Activated T-helper 2 cell treated with anti-CD3 and anti-CD28 coated beads, Interferon-gamma antibody, Interleukin-2, Interleukin-4, amounts not matched to agents 10 μg/mL and 5 μg/mL and 100 μg/mL, durations not matched to agents 14 hours and 24 hours and 36 hours (primary cell): ENCODE measurements at regions not wholly inside any gene's neighbourhood (a gene's known extent, or its start where the extent isn't known, plus 50 kb on each side); places are given as distances from the start of the nearest gene placed in this dataset.
A peak's percentile ranks its signal among the peaks of the same experiment; 100 is the strongest.

ENCODE experiments used
- DNase-seq: peaks from one replicate; pipeline ENCODE4 v3.0.0; 2021; ENCODE audit warnings: low spot score
- H3K27ac Mint-ChIP-seq: one replicate; pipeline ENCODE4 v1.8.0; 2021; ENCODE audit warnings: mixed read lengths
- H3K27me3 Mint-ChIP-seq: one replicate; pipeline ENCODE4 v1.8.0; 2021; ENCODE audit warnings: low read depth, mixed read lengths
- H3K36me3 Mint-ChIP-seq: one replicate; pipeline ENCODE4 v1.8.0; 2021; ENCODE audit warnings: low read depth, mixed read lengths
- H3K4me1 Mint-ChIP-seq: one replicate; pipeline ENCODE4 v1.8.0; 2021; ENCODE audit warnings: low read depth, mixed read lengths
- H3K4me3 Mint-ChIP-seq: one replicate; pipeline ENCODE4 v1.8.0; 2021; ENCODE audit warnings: low read depth, mild to moderate bottlenecking, moderate library complexity, mixed read lengths
- H3K9me3 Mint-ChIP-seq: one replicate; pipeline ENCODE4 v1.8.0; 2021; ENCODE audit warnings: mixed read lengths
- intact Hi-C: fragments of 100-400 bp; cut with micrococcal nuclease; formaldehyde crosslinking; loops from one replicate; pipeline ENCODE4 v1.15.1; 2023

DNA sequence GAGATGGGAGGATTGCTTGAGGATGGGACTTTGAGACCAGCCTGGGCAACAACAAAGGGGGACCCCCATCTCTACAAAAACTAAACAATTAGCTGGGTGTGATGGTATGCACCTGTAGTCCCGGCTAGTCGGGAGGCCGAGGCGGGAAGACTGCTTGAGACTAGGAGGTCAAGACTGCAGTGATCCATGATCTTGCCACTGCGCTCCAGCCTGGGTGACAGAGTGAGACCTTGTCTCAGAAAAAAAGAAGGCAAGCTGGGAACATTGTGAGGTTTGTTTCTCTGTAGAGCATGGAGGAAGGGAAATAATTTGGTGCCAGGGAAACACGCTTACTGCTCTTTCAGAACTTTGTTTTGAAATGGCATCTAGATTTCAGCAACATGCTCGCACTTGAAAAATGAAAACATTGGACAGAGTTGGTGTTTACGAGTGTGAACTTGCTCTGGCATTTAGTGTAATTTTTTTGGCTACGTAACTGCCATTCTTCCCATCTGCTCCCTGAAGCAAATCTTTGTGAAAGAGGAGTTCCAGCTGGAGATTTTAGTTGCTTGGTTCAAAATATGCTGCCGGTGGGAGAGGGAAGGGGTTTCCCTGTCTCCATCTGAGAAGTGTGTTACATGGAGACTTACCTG, 125.6 kb upstream of the DLX2 start:
- Mint-ChIP-seq H3K9me3 (no peaks in the 10 kb centered on the region), H3K36me3 (no peaks in the 10 kb centered on the region), H3K27me3 (peaks cover 15% of the 10 kb centered on the region), H3K4me1 (peaks cover 2% of the 10 kb centered on the region), H3K27ac (no peak overlapping the region), H3K4me3 (no peak overlapping the region)
- no peak for DNase-seq
- intact Hi-C loops = no loop called here

DNA sequence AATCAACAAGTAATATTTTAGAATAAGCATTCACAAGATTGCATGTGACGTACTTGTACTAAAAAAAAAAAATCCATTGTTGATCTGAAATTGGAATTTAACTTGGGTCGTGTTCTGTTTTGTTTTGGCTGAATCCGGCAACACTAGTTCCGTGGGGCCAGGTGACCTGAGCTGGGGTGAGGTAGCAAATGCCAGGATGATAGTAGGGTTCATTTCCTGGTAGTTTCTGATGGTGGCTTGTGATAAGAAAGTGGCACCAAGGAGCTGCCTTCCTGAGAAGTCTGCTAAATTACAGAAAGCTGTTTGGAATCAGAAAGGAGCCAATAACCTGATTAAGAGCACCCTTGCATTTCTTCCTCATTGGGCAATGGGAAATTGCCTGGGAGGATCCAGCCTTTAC, 126.4 kb upstream of the DLX2 start:
- peaks cover 23% of the 10 kb centered on the region for H3K27me3 Mint-ChIP-seq
- intact Hi-C loops = no loop called here
- H3K4me3 Mint-ChIP-seq = no peak overlapping the region
- no peaks in the 10 kb centered on the region for H3K9me3 Mint-ChIP-seq
- no peak overlapping the region for H3K27ac Mint-ChIP-seq
- no peaks in the 10 kb centered on the region for H3K36me3 Mint-ChIP-seq
- DNase-seq = no peak
- peaks cover 3% of the 10 kb centered on the region for H3K4me1 Mint-ChIP-seq

GRCh38 chr2:172230332-172230888, 127.7 kb upstream of the DLX2 start:
- peaks cover 36% of the 10 kb centered on the region for H3K27me3 Mint-ChIP-seq
- no peak overlapping the region for H3K27ac Mint-ChIP-seq
- H3K4me3 Mint-ChIP-seq = no peak overlapping the region
- intact Hi-C loops = no loop called here
- no peaks in the 10 kb centered on the region for H3K36me3 Mint-ChIP-seq
- H3K4me1 Mint-ChIP-seq = peaks cover 16% of the 10 kb centered on the region
- no peaks in the 10 kb centered on the region for H3K9me3 Mint-ChIP-seq
- DNase-seq = no peak

DNA sequence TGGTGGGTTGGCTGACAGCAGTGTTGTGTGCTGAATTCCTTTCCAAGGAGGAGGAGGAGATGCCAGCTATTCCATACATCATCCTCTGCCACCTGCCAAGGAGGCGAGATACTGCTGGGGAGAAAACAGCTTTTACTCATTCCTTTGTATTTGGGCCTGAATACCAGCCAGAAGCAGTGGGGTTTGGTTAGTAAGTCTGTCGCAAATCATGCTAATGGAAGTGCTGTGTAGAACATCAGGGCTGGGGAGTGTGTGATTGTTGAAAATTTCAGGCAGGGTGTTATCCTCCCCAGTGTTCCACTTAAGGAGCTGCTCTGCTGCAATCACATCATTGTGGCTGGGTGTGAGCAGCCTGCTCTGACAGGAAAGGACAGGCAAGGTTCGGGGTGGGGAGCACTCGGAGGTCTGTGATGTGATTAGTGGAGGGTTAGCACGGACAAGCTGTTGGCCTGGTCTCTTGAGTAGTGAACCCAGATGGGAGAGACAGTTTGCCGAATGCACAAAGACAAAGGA, 128.2 kb upstream of the DLX2 start:
- Mint-ChIP-seq H3K27ac (no peak overlapping the region), H3K9me3 (no peaks in the 10 kb centered on the region), H3K27me3 (peaks cover 40% of the 10 kb centered on the region), H3K4me3 (no peak overlapping the region), H3K36me3 (no peaks in the 10 kb centered on the region), H3K4me1 (peaks cover 20% of the 10 kb centered on the region)
- intact Hi-C loops = no loop called here
- DNase-seq = no peak

DNA sequence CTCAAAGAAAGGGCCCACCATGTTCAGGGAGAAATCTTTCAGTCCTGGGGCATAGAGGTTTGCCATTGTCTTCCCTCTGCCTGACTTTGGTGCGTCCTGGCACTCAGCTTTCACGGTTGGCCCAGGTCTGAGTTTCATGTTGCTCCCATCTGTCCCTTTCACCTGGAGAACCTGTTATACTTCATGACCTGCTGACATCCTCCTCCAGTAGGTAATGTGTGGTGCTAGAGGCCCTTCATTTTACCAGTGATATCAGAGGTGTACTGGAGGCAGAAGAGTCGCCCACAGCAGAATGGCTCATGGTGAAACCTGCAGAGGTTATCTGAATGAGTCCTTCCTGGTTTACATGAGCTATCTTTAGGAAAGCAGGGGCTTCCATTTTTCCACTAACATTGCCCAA, 128.8 kb upstream of the DLX2 start:
- DNase-seq = no peak
- no peak overlapping the region for H3K4me3 Mint-ChIP-seq
- no peak overlapping the region for H3K27ac Mint-ChIP-seq
- H3K27me3 Mint-ChIP-seq = peaks cover 46% of the 10 kb centered on the region
- intact Hi-C loops = no loop called here
- no peaks in the 10 kb centered on the region for H3K9me3 Mint-ChIP-seq
- peaks cover 20% of the 10 kb centered on the region for H3K4me1 Mint-ChIP-seq
- no peaks in the 10 kb centered on the region for H3K36me3 Mint-ChIP-seq

DNA sequence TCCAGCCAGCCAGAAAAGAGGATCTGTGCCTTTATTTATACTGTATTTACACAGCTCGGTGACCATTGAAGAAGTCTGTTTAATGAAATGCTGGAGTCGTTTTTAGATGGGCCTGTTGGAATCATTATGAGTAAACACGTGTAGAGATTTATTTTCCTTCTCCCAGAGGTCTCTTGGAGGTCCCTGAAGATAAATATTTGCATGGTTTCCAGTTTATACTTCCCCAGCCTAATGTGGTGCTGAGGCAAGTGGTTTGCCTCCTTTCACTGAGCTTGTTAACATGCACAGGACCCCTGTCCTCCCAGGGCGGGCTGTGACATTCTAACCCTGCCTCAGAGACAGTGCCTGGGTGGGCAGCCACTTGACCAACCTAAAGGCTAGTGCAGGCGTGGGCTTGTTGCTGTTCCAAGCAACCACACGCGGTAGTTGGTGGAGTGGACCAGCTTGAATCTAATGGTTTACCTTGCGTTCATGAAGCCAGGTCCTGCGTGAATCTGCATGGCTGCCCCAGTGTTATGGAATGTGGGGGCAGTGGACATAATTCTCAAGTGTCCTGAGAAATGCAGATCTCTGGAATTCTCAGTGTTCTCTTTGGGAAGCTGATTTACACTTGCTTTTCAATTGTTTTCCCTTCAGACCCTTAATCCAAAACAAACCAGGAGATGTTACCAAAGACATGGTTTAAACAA, 130.2 kb upstream of the DLX2 start:
- no peak for DNase-seq
- no peaks in the 10 kb centered on the region for H3K9me3 Mint-ChIP-seq
- no peak overlapping the region for H3K27ac Mint-ChIP-seq
- no peak overlapping the region for H3K4me3 Mint-ChIP-seq
- H3K27me3 Mint-ChIP-seq = peaks cover 55% of the 10 kb centered on the region
- H3K36me3 Mint-ChIP-seq = no peaks in the 10 kb centered on the region
- peaks cover 20% of the 10 kb centered on the region for H3K4me1 Mint-ChIP-seq
- intact Hi-C loops = no loop called here

GRCh38 chr2:172233987-172234715, 131.5 kb upstream of the DLX2 start:
- intact Hi-C loops = no loop called here
- Mint-ChIP-seq H3K4me1 (peaks cover 17% of the 10 kb centered on the region), H3K36me3 (no peaks in the 10 kb centered on the region), H3K4me3 (peak overlapping the region; percentile 44), H3K27ac (no peak overlapping the region), H3K27me3 (peaks cover 63% of the 10 kb centered on the region), H3K9me3 (no peaks in the 10 kb centered on the region)
- no peak for DNase-seq

- Mint-ChIP-seq H3K36me3 (no peaks in the 10 kb centered on the region), H3K27me3 (peaks cover 61% of the 10 kb centered on the region), H3K27ac (no peak overlapping the region), H3K4me1 (peaks cover 17% of the 10 kb centered on the region), H3K4me3 (peak overlapping the region; percentile 44), H3K9me3 (no peaks in the 10 kb centered on the region)
- no peak for DNase-seq
- intact Hi-C loops = no loop called here
Observed at GRCh38 chr2:172234716-172235691, 132.3 kb upstream of the DLX2 start.

- Mint-ChIP-seq H3K9me3 (no peaks in the 10 kb centered on the region), H3K4me3 (no peak overlapping the region), H3K27me3 (peaks cover 34% of the 10 kb centered on the region), H3K4me1 (peaks cover 7% of the 10 kb centered on the region), H3K27ac (no peak overlapping the region), H3K36me3 (no peaks in the 10 kb centered on the region)
- no peak for DNase-seq
- intact Hi-C loops = no loop called here
Observed at GRCh38 chr2:172239944-172240590, 137.4 kb upstream of the DLX2 start.

- no peak overlapping the region for H3K27ac Mint-ChIP-seq
- intact Hi-C loops = no loop called here
- H3K36me3 Mint-ChIP-seq = no peaks in the 10 kb centered on the region
- H3K4me1 Mint-ChIP-seq = no peaks in the 10 kb centered on the region
- no peaks in the 10 kb centered on the region for H3K9me3 Mint-ChIP-seq
- peaks cover 25% of the 10 kb centered on the region for H3K27me3 Mint-ChIP-seq
- DNase-seq = no peak
- H3K4me3 Mint-ChIP-seq = no peak overlapping the region
Observed at GRCh38 chr2:172241222-172241621, 138.5 kb upstream of the DLX2 start.

DNA sequence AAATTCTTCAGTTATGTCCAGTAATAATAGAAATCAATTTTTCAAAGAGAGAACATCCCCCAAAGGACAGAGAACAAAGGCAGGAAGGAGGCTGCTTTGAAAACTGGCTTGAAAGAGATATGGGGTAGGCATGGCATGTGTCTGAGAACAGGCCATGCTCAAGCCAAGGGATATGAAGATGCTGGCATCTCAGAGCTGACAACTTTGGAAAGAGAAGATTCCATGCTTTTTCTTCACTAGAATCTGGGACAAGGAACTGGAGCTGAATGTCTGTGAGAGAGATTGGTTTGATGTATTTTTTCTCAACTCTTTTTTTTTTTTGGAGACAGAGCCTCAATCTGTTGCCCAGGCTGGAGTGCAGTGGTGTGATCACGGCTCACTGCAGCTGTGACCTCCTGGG, 139.8 kb upstream of the DLX2 start:
- Mint-ChIP-seq H3K27me3 (peaks cover 15% of the 10 kb centered on the region), H3K4me1 (no peaks in the 10 kb centered on the region), H3K27ac (no peak overlapping the region), H3K9me3 (no peaks in the 10 kb centered on the region), H3K4me3 (no peak overlapping the region), H3K36me3 (no peaks in the 10 kb centered on the region)
- intact Hi-C loops = no loop called here
- DNase-seq = no peak

GRCh38 chr2:172242961-172243360, 140.3 kb upstream of the DLX2 start:
- intact Hi-C loops = no loop called here
- Mint-ChIP-seq H3K4me3 (no peak overlapping the region), H3K4me1 (no peaks in the 10 kb centered on the region)

More at GRCh38 chr2:172242961-172243360, 140.3 kb upstream of the DLX2 start:
- peaks cover 12% of the 10 kb centered on the region for H3K27me3 Mint-ChIP-seq
- no peaks in the 10 kb centered on the region for H3K9me3 Mint-ChIP-seq
- DNase-seq = no peak
- no peaks in the 10 kb centered on the region for H3K36me3 Mint-ChIP-seq
- H3K27ac Mint-ChIP-seq = no peak overlapping the region
